GM19328 (cell line): ENCODE measurements at regions not wholly inside any gene's neighbourhood (a gene's known extent, or its start where the extent isn't known, plus 50 kb on each side); places are given as distances from the start of the nearest gene placed in this dataset.
A peak's percentile ranks its signal among the peaks of the same experiment; 100 is the strongest.

Experiments
- ATAC-seq: cut with Tn5 transposase; IDR thresholded peaks from one replicate; pipeline ENCODE4 v1.9.1; 2021; ENCODE audit warnings: mild to moderate bottlenecking, moderate library complexity; ENCODE audit not compliant: unreplicated experiment

- ATAC-seq, result no peak
Measured at GRCh38 chr3:127461286-127461910, 129.1 kb downstream of the TPRA1 start.

GRCh38 chr3:127459891-127460290 lies 130.6 kb downstream of the TPRA1 start:
- no peak for ATAC-seq

GRCh38 chr3:127458696-127459604 lies 131.6 kb downstream of the TPRA1 start:
- no peak for ATAC-seq

GRCh38 chr3:127457546-127458145 lies 132.9 kb downstream of the TPRA1 start:
- no peak for ATAC-seq

GRCh38 chr3:127457094-127457475 lies 133.4 kb downstream of the TPRA1 start:
- ATAC-seq, result no peak

GRCh38 chr3:127456471-127457093 lies 134.0 kb downstream of the TPRA1 start:
- ATAC-seq, result no peak

GRCh38 chr3:127455541-127456450 lies 134.7 kb downstream of the TPRA1 start:
- ATAC-seq, result peak; percentile 73

GRCh38 chr3:127454968-127455367 lies 135.6 kb downstream of the TPRA1 start:
- ATAC-seq, result no peak

GRCh38 chr3:127454051-127454450 lies 136.5 kb downstream of the TPRA1 start:
- no peak for ATAC-seq

GRCh38 chr3:127452321-127452821 lies 138.2 kb downstream of the TPRA1 start:
- no peak for ATAC-seq

GRCh38 chr3:127451321-127451720 lies 139.2 kb downstream of the TPRA1 start:
- ATAC-seq, result no peak

- no peak for ATAC-seq
Measured at GRCh38 chr3:127450331-127450730, 140.2 kb downstream of the TPRA1 start.

- no peak for ATAC-seq
Measured at GRCh38 chr3:127449486-127450212, 140.9 kb downstream of the TPRA1 start.

GRCh38 chr3:127448671-127449070 lies 141.9 kb downstream of the TPRA1 start:
- no peak for ATAC-seq

- ATAC-seq, result no peak
Measured at GRCh38 chr3:127448161-127448561, 142.4 kb downstream of the TPRA1 start.

GRCh38 chr3:127446756-127447155 lies 143.8 kb downstream of the TPRA1 start:
- ATAC-seq, result no peak

- no peak for ATAC-seq
Measured at GRCh38 chr3:127445581-127446343, 144.8 kb downstream of the TPRA1 start.

GRCh38 chr3:127444761-127445160 lies 145.8 kb downstream of the TPRA1 start:
- ATAC-seq, result no peak
